DND-41 (cell line): ENCODE measurements at regions not wholly inside any gene's neighbourhood (a gene's known extent, or its start where the extent isn't known, plus 50 kb on each side); places are given as distances from the start of the nearest gene placed in this dataset.

ENCODE experiments used
- ATAC-seq: fragments of 200-7000 bp; cut with Tn5 transposase; 3 replicates; pipeline ENCODE4 v1.9.1; 2021; ENCODE audit warnings: low read depth; ENCODE audit not compliant: insufficient read depth
- DNase-seq: peaks from one replicate; pipeline ENCODE4 v3.0.0-alpha.2; 2020
- H2AFZ ChIP-seq: 2 replicates; pipeline ENCODE4 v1.6.0; 2012; ENCODE audit warnings: low read depth, low read length
- H3K27ac ChIP-seq: 2 replicates; pipeline ENCODE4 v1.5.1; 2012; ENCODE audit warnings: low read length, inconsistent platforms
- H3K27me3 ChIP-seq: fragments of 200-600 bp; sonication (generic); 2 replicates; pipeline ENCODE4 v1.6.0; 2012; ENCODE audit warnings: low read length, mild to moderate bottlenecking, inconsistent platforms; ENCODE audit not compliant: insufficient read depth, poor library complexity
- H3K36me3 ChIP-seq: 2 replicates; pipeline ENCODE4 v1.5.1; 2012; ENCODE audit warnings: low read length, inconsistent platforms; ENCODE audit not compliant: insufficient read depth
- H3K4me1 ChIP-seq: 2 replicates; pipeline ENCODE4 v1.5.1; 2012; ENCODE audit warnings: mild to moderate bottlenecking, low read length; ENCODE audit not compliant: insufficient read depth
- H3K4me2 ChIP-seq: 2 replicates; pipeline ENCODE4 v1.6.0; 2012; ENCODE audit warnings: mild to moderate bottlenecking, moderate library complexity, low read length, inconsistent platforms; ENCODE audit not compliant: insufficient read depth
- H3K4me3 ChIP-seq, 2 experiments: fragments of 200-600 bp in 1 of 2; shearing (Covaris generic) in 1 of 2; 2 replicates each; pipeline ENCODE4 v1.5.1; 2012 to 2016; ENCODE audit warnings: inconsistent platforms in 2 of 2, low read length in 2 of 2, mild to moderate bottlenecking in 2 of 2, low read depth in 1 of 2, moderate library complexity in 1 of 2
- H3K79me2 ChIP-seq: 2 replicates; pipeline ENCODE4 v1.6.0; 2012; ENCODE audit warnings: low read length, inconsistent platforms; ENCODE audit not compliant: insufficient read depth
- H3K9ac ChIP-seq: 2 replicates; pipeline ENCODE4 v1.6.0; 2012; ENCODE audit warnings: low read depth, mild to moderate bottlenecking, inconsistent platforms, low read length, moderate library complexity
- H3K9me3 ChIP-seq: 2 replicates; pipeline ENCODE4 v1.5.1; 2012; ENCODE audit warnings: low read length, moderate library complexity, mild to moderate bottlenecking, inconsistent platforms; ENCODE audit not compliant: insufficient read depth, severe bottlenecking
- H4K20me1 ChIP-seq: 2 replicates; pipeline ENCODE4 v1.6.0; 2012; ENCODE audit warnings: low read length; ENCODE audit not compliant: insufficient read depth
- EZH2 ChIP-seq: IDR thresholded peaks from 3 replicates; pipeline ENCODE4 v1.6.1; 2012; ENCODE audit warnings: borderline replicate concordance, low read depth, mild to moderate bottlenecking, moderate library complexity, low read length, inconsistent platforms; ENCODE audit not compliant: severe bottlenecking
- TF ChIP-seq, protein P1 (sequence below): IDR thresholded peaks from 2 replicates; pipeline ENCODE4 v1.5.1; 2012; ENCODE audit warnings: borderline replicate concordance, low read length, moderate library complexity, mild to moderate bottlenecking; ENCODE audit not compliant: poor library complexity, severe bottlenecking; ENCODE audit errors: extremely low read depth

DNA sequence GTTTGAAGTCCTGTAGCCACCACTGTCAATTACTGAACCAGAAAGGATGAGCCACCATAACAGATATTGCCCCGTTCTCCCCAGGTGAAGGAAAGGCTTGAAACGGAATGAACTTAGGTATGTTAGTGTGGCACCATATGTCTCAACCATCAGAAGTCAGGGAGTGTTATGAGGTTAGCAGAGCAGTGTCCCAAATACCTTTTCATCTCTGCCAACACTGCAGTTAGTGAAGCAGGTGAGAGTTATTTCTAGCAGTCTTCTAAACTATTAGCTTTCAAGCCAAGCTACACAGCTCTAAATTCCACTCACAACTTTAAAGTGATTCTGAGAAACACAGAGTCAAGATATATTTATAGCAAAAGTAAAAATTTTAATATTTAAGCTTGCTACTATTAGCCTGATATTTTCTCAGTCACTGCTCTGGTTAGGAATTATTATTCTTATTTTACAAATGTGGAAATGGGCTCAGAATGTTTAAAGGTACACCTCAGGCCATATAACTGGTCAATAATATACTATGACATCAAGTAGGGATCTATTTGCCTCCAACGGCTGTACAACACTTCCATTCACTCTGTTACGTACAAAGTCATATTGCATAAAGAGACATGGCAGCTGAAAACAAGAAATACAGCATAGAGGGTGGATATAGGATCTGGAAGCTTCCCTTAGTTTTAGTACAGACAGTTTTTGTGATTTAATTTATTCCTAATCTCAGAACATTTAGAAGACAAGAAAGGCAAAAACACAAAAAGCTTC is 1527.1 kb upstream of the PRR20A start:
- H3K27me3 ChIP-seq, result no peaks in the 10 kb centered on the region
- no peak overlapping the region for H2AFZ ChIP-seq
- no peaks in the 10 kb centered on the region for H3K36me3 ChIP-seq
- H4K20me1 ChIP-seq, result no peaks in the 10 kb centered on the region
- H3K9me3 ChIP-seq, result no peaks in the 10 kb centered on the region
- no peak overlapping the region for H3K27ac ChIP-seq
- ATAC-seq (no peak), DNase-seq (no peak)
- H3K9ac ChIP-seq, result no peak overlapping the region
- H3K4me1 ChIP-seq, result no peaks in the 10 kb centered on the region
- no peaks in the 10 kb centered on the region for H3K79me2 ChIP-seq
- TF ChIP-seq EZH2, result no peak
- TF ChIP-seq, protein P1, sequence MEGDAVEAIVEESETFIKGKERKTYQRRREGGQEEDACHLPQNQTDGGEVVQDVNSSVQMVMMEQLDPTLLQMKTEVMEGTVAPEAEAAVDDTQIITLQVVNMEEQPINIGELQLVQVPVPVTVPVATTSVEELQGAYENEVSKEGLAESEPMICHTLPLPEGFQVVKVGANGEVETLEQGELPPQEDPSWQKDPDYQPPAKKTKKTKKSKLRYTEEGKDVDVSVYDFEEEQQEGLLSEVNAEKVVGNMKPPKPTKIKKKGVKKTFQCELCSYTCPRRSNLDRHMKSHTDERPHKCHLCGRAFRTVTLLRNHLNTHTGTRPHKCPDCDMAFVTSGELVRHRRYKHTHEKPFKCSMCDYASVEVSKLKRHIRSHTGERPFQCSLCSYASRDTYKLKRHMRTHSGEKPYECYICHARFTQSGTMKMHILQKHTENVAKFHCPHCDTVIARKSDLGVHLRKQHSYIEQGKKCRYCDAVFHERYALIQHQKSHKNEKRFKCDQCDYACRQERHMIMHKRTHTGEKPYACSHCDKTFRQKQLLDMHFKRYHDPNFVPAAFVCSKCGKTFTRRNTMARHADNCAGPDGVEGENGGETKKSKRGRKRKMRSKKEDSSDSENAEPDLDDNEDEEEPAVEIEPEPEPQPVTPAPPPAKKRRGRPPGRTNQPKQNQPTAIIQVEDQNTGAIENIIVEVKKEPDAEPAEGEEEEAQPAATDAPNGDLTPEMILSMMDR, result no peak
- no peak overlapping the region for H3K4me3 ChIP-seq
- no peak overlapping the region for H3K4me2 ChIP-seq

DNA sequence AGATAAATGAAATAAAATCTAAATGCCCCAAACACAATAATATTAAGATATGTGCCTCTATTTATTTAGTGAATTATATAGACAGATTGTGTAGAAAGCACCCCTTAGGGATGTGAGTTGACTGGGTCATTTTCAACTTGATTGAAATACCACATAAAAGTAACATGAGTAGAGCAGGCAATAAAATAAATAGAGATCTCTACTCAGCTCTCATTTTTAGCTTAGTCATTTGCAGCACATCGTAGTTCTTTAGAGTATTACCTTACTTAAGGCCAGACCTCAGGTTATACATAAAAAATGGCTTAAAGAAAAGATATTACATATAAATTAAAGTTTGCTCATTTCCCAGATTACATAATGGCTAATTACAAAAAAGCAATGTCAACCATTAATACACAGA is 1525.6 kb upstream of the PRR20A start:
- no peak overlapping the region for H3K9ac ChIP-seq
- H3K36me3 ChIP-seq, result no peaks in the 10 kb centered on the region
- H3K4me1 ChIP-seq, result no peaks in the 10 kb centered on the region
- H3K79me2 ChIP-seq, result no peaks in the 10 kb centered on the region
- TF ChIP-seq, protein P1, result no peak
- TF ChIP-seq EZH2, result no peak
- H2AFZ ChIP-seq, result no peak overlapping the region
- no peak overlapping the region for H3K4me3 ChIP-seq
- DNase-seq (no peak), ATAC-seq (no peak)
- no peaks in the 10 kb centered on the region for H4K20me1 ChIP-seq
- H3K27me3 ChIP-seq, result no peaks in the 10 kb centered on the region
- no peak overlapping the region for H3K27ac ChIP-seq
- H3K9me3 ChIP-seq, result no peaks in the 10 kb centered on the region
- no peak overlapping the region for H3K4me2 ChIP-seq

DNA sequence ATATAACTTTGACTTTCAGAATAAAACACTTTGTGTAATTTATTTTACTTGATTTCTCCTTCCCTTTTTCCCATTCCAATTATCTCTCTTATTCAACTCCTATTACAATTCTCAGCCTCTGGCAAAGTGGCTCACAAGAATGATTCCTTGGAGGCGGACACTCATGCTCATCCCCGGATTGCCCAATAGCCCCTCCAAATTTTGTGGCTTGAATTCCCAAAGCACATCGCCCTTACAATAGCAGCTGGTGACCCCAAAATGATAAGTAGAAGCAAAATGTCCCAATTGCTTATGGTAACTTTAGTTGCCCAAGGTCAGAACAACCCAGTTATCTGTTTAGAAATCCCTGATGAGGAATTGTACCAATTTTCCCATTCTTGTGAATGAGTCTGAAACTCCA is 1523.5 kb upstream of the PRR20A start:
- Histone ChIP-seq H3K4me2 (no peak overlapping the region), H3K27ac (no peak overlapping the region), H3K79me2 (no peaks in the 10 kb centered on the region), H3K27me3 (no peaks in the 10 kb centered on the region), H3K36me3 (no peaks in the 10 kb centered on the region), H3K9me3 (no peaks in the 10 kb centered on the region), H3K4me1 (no peaks in the 10 kb centered on the region), H4K20me1 (no peaks in the 10 kb centered on the region), H2AFZ (no peak overlapping the region), H3K9ac (no peak overlapping the region), H3K4me3 (no peak overlapping the region)
- TF ChIP-seq, protein P1, result no peak
- no peak for TF ChIP-seq EZH2
- ATAC-seq (no peak), DNase-seq (no peak)

DNA sequence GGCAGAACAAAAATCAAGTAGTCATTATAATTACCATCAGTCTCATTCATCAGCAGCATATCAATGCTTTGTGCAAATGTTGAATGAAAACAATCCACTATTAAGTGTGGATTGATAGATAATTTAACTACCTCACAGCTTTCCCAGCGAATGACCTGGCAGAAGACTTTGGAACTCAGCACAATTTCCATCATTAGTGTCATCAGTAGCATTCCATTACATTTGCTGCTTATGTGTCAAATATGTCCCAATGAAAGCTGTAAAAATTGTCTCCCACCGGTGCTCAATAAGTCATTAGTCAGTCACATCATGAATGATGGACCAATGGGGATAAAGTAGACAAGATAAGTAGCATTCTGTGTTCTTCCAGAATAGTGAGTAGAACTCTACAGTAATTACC is 1513.5 kb upstream of the PRR20A start:
- H3K4me3 ChIP-seq, result no peak overlapping the region
- H4K20me1 ChIP-seq, result no peaks in the 10 kb centered on the region
- H3K4me1 ChIP-seq, result no peaks in the 10 kb centered on the region
- no peak for DNase-seq
- ATAC-seq, result no peak
- no peak overlapping the region for H3K9ac ChIP-seq
- no peaks in the 10 kb centered on the region for H3K27me3 ChIP-seq
- H3K36me3 ChIP-seq, result no peaks in the 10 kb centered on the region
- no peak overlapping the region for H2AFZ ChIP-seq
- H3K9me3 ChIP-seq, result no peaks in the 10 kb centered on the region
- no peak overlapping the region for H3K4me2 ChIP-seq
- no peaks in the 10 kb centered on the region for H3K79me2 ChIP-seq
- no peak for TF ChIP-seq EZH2
- TF ChIP-seq, protein P1, result no peak
- H3K27ac ChIP-seq, result no peak overlapping the region
